NCI-H1092 treated with DMSO at 0.1 percent for 48 hours (cell line): ENCODE measurements at regions not wholly inside any gene's neighbourhood (a gene's known extent, or its start where the extent isn't known, plus 50 kb on each side); places are given as distances from the start of the nearest gene placed in this dataset.
"Not testable (repeated sequence)": the region's sequence is repeated elsewhere in the genome, so short reads cannot be mapped to it uniquely, and the experiment has no call there.

Experiments
- DNase-seq: peaks from one replicate; lab custom pipeline; 2025; lab: John Stamatoyannopoulos, UW

GRCh38 chr7:131726686-131727085 is 170.3 kb upstream of the PODXL start:
- no peak for DNase-seq

GRCh38 chr7:131726031-131726430 is 169.6 kb upstream of the PODXL start:
- DNase-seq: no peak

- DNase-seq: no peak
Observed at GRCh38 chr7:131724776-131725345, 168.4 kb upstream of the PODXL start.

GRCh38 chr7:131723926-131724325 is 167.5 kb upstream of the PODXL start:
- no peak for DNase-seq

GRCh38 chr7:131722371-131722770 is 165.9 kb upstream of the PODXL start:
- DNase-seq: no peak

- no peak for DNase-seq
Observed at GRCh38 chr7:131721660-131722059, 165.2 kb upstream of the PODXL start.

- no peak for DNase-seq
Observed at GRCh38 chr7:131720703-131721102, 164.3 kb upstream of the PODXL start.

- DNase-seq: no peak
Observed at GRCh38 chr7:131717181-131717580, 160.8 kb upstream of the PODXL start.

GRCh38 chr7:131699323-131699722 is 142.9 kb upstream of the PODXL start:
- DNase-seq: no peak

- DNase-seq: peak; percentile 70
Observed at GRCh38 chr7:131692131-131692960, 135.9 kb upstream of the PODXL start.

- DNase-seq: no peak
Observed at GRCh38 chr7:131691454-131692130, 135.2 kb upstream of the PODXL start.

- no peak for DNase-seq
Observed at GRCh38 chr7:131690441-131690840, 134.0 kb upstream of the PODXL start.

GRCh38 chr7:131689662-131690234 is 133.3 kb upstream of the PODXL start:
- DNase-seq: no peak

- DNase-seq: peak; percentile 60
Observed at GRCh38 chr7:131688738-131689661, 132.6 kb upstream of the PODXL start.

- no peak for DNase-seq
Observed at GRCh38 chr7:131687296-131687695, 130.9 kb upstream of the PODXL start.

- no peak for DNase-seq
Observed at GRCh38 chr7:131686833-131687232, 130.4 kb upstream of the PODXL start.

- DNase-seq: no peak
Observed at GRCh38 chr7:131683536-131684125, 127.2 kb upstream of the PODXL start.

GRCh38 chr7:131681961-131682360 is 125.5 kb upstream of the PODXL start:
- DNase-seq: no peak

GRCh38 chr7:131679071-131679470 is 122.6 kb upstream of the PODXL start:
- DNase-seq: not testable (repeated sequence)

- not testable (repeated sequence) for DNase-seq
Observed at GRCh38 chr7:131676850-131677249, 120.4 kb upstream of the PODXL start.

GRCh38 chr7:131674131-131674530 is 117.7 kb upstream of the PODXL start:
- DNase-seq: no peak
